RPMI7951 (cell line): ENCODE measurements at regions not wholly inside any gene's neighbourhood (a gene's known extent, or its start where the extent isn't known, plus 50 kb on each side); places are given as distances from the start of the nearest gene placed in this dataset.
"Not testable (repeated sequence)": the region's sequence is repeated elsewhere in the genome, so short reads cannot be mapped to it uniquely, and the experiment has no call there.

Source experiments
- DNase-seq: peaks from one replicate; pipeline ENCODE4 v3.0.0-alpha.2; 2012; ENCODE audit warnings: low read depth

GRCh38 chr19:5259750-5260149, 80.9 kb downstream of the PTPRS start:
- no peak for DNase-seq

GRCh38 chr19:5257155-5258045, 83.2 kb downstream of the PTPRS start:
- no peak for DNase-seq

GRCh38 chr19:5255602-5256231, 84.9 kb downstream of the PTPRS start:
- DNase-seq = no peak

GRCh38 chr19:5254944-5255343, 85.7 kb downstream of the PTPRS start:
- no peak for DNase-seq

- no peak for DNase-seq
Observed at GRCh38 chr19:5254543-5254942, 86.1 kb downstream of the PTPRS start.

- DNase-seq = no peak
Observed at GRCh38 chr19:5253406-5254110, 87.1 kb downstream of the PTPRS start.

- DNase-seq = no peak
Observed at GRCh38 chr19:5251096-5252065, 89.2 kb downstream of the PTPRS start.

GRCh38 chr19:5250127-5250659, 90.4 kb downstream of the PTPRS start:
- no peak for DNase-seq

- DNase-seq = no peak
Observed at GRCh38 chr19:5249526-5249925, 91.1 kb downstream of the PTPRS start.

- no peak for DNase-seq
Observed at GRCh38 chr19:5247957-5248705, 92.5 kb downstream of the PTPRS start.

GRCh38 chr19:5246554-5247155, 94.0 kb downstream of the PTPRS start:
- DNase-seq = no peak

GRCh38 chr19:5245631-5246553, 94.7 kb downstream of the PTPRS start:
- no peak for DNase-seq

- DNase-seq = no peak
Observed at GRCh38 chr19:5244351-5244750, 96.3 kb downstream of the PTPRS start.

- no peak for DNase-seq
Observed at GRCh38 chr19:5243878-5244277, 96.7 kb downstream of the PTPRS start.

- not testable (repeated sequence) for DNase-seq
Observed at GRCh38 chr19:5241896-5242295, 98.7 kb downstream of the PTPRS start.

- no peak for DNase-seq
Observed at GRCh38 chr19:5240011-5240410, 100.6 kb downstream of the PTPRS start.

- no peak for DNase-seq
Observed at GRCh38 chr19:5238700-5239099, 101.9 kb downstream of the PTPRS start.

- no peak for DNase-seq
Observed at GRCh38 chr19:5237939-5238480, 102.6 kb downstream of the PTPRS start.
